ENCODE measurements at regions not wholly inside any gene's neighbourhood (a gene's known extent, or its start where the extent isn't known, plus 50 kb on each side); places are given as distances from the start of the nearest gene placed in this dataset.

- peak; percentile 33 to 89 (median 55) for ATAC-seq
- peaks cover 0 to 17% (median 2%) of the 10 kb centered on the region in 11 donors for H3K9me3 ChIP-seq
- no peaks in the 10 kb centered on the region for H3K36me3 ChIP-seq
- WGBS, 2 donors: 26 to 30% methylated on average over 3 of the region's 3 CpGs
- intact Hi-C loops (cut with DNase I): no loop called here
- DNase-seq: peak; percentile 50 to 61
- no peak overlapping the region for H3K4me3 ChIP-seq
- TF ChIP-seq, protein P1, sequence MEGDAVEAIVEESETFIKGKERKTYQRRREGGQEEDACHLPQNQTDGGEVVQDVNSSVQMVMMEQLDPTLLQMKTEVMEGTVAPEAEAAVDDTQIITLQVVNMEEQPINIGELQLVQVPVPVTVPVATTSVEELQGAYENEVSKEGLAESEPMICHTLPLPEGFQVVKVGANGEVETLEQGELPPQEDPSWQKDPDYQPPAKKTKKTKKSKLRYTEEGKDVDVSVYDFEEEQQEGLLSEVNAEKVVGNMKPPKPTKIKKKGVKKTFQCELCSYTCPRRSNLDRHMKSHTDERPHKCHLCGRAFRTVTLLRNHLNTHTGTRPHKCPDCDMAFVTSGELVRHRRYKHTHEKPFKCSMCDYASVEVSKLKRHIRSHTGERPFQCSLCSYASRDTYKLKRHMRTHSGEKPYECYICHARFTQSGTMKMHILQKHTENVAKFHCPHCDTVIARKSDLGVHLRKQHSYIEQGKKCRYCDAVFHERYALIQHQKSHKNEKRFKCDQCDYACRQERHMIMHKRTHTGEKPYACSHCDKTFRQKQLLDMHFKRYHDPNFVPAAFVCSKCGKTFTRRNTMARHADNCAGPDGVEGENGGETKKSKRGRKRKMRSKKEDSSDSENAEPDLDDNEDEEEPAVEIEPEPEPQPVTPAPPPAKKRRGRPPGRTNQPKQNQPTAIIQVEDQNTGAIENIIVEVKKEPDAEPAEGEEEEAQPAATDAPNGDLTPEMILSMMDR (IDR thresholded peaks at IDR 0.05): no peak
- H3K27me3 ChIP-seq: no peaks in the 10 kb centered on the region
- H3K27ac ChIP-seq: no peak overlapping the region
- peaks cover 0 to 15% (median 0%) of the 10 kb centered on the region in 9 donors for H3K4me1 ChIP-seq
Measured at GRCh38 chr20:39775110-39775509, 813.0 kb downstream of the DHX35 start.

DNA sequence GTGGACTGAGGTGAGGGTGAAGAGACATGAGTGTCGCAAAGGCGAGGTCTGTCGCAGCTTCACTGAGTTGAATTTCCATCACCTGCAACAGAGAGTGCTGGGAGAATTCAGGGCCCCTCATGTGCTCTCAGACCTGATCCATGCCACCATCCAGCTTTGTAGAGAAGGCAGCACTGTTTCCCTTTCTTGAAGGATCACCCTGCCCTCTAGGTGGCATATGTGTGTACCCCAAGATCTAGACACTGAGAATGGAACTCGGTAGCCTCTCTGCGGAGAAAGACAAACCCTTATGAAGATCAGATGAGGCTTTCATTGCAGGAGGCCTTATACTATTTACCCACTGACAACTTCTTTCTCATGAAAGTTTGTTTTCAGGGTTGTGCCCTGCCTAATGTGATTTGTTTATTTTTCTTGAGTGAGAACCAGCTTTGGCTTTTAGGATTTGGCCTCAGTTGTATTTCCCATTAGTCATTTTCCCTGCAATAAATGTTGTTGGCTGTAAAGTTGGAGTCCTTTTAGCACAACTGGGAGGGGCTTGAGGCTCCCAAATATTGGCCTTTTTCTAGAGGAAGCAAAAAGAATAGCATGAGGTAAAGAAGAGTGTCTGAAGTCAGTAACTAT, 811.3 kb downstream of the DHX35 start:
- Histone ChIP-seq H3K9me3 (peaks cover 0 to 33% (median 17%) of the 10 kb centered on the region in 11 donors), H3K4me1 (peaks cover 0 to 15% (median 0%) of the 10 kb centered on the region in 9 donors), H3K27me3 (no peaks in the 10 kb centered on the region), H3K36me3 (no peaks in the 10 kb centered on the region), H3K27ac (no peak overlapping the region), H3K4me3 (no peak overlapping the region)
- TF ChIP-seq, protein P1 (IDR thresholded peaks at IDR 0.05): no peak
- intact Hi-C loops (cut with DNase I): no loop called here
- WGBS, 2 donors: 92 to 93% methylated on average over 5 of the region's 5 CpGs
- ATAC-seq (peak in 1 of 8 donors; percentile 38), DNase-seq (no peak)

DNA sequence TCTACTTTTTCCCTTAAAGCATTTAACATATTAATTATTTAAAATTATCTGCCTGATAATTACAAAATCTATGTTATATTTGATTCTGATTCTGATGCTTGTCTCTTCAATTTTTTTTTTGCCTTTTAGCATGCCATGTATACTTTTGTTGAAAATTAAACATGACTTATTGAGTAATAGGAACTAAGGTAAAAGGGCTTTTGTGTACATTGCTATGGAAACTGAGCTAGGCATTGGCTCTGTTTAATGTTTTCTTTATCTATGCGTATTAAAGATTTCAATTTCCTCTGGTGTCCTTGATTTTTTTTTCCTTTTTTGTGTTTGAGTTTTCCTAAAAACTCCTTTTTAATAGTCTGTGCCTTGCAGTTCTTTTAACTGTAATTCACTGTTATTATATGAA, 805.2 kb downstream of the DHX35 start:
- Histone ChIP-seq H3K9me3 (peaks cover 3 to 64% (median 26%) of the 10 kb centered on the region in 11 donors), H3K36me3 (no peaks in the 10 kb centered on the region), H3K4me1 (no peaks in the 10 kb centered on the region), H3K4me3 (no peak overlapping the region), H3K27me3 (no peaks in the 10 kb centered on the region), H3K27ac (no peak overlapping the region)
- no peak for DNase-seq
- TF ChIP-seq, protein P1 (IDR thresholded peaks at IDR 0.05): no peak
- WGBS, 2 donors: 89 to 97% methylated on average over 1 of the region's 1 CpG
- ATAC-seq: no peak
- intact Hi-C loops (cut with DNase I): no loop called here

GRCh38 chr20:39766333-39766732, 804.2 kb downstream of the DHX35 start:
- WGBS, 2 donors: 48 to 52% methylated on average over 1 of the region's 1 CpG
- H3K27me3 ChIP-seq: peaks cover 0 to 3% (median 0%) of the 10 kb centered on the region in 7 donors
- H3K4me1 ChIP-seq: no peaks in the 10 kb centered on the region
- peaks cover 3 to 64% (median 26%) of the 10 kb centered on the region in 11 donors for H3K9me3 ChIP-seq
- intact Hi-C loops (cut with DNase I): no loop called here
- H3K36me3 ChIP-seq: no peaks in the 10 kb centered on the region
- TF ChIP-seq, protein P1 (IDR thresholded peaks at IDR 0.05): no peak
- H3K4me3 ChIP-seq: no peak overlapping the region
- no peak for DNase-seq
- no peak for ATAC-seq
- no peak overlapping the region for H3K27ac ChIP-seq
